Activated CD4-positive, CD25-positive, alpha-beta regulatory T cell treated with anti-CD3 and anti-CD28 coated beads, Interleukin-2, amount 50 U/mL, for 72 hours (primary cell): ENCODE measurements at regions not wholly inside any gene's neighbourhood (a gene's known extent, or its start where the extent isn't known, plus 50 kb on each side); places are given as distances from the start of the nearest gene placed in this dataset.

Experiments used
- DNase-seq: peaks from one replicate; pipeline ENCODE4 v3.0.0; 2021

GRCh38 chrX:69221239-69222102 is 56.2 kb upstream of the PJA1 start:
- DNase-seq: no peak

GRCh38 chrX:69218407-69218997 is 53.2 kb upstream of the PJA1 start:
- DNase-seq: no peak

- DNase-seq: no peak
Observed at GRCh38 chrX:69216911-69217310, 51.7 kb upstream of the PJA1 start.

- DNase-seq: no peak
Observed at GRCh38 chrX:69216446-69216845, 51.2 kb upstream of the PJA1 start.

- no peak for DNase-seq
Observed at GRCh38 chrX:69215161-69215875, 50.1 kb upstream of the PJA1 start.
